Uterus (tissue), 3 donors: ENCODE measurements at regions not wholly inside any gene's neighbourhood (a gene's known extent, or its start where the extent isn't known, plus 50 kb on each side); places are given as distances from the start of the nearest gene placed in this dataset.
"Not testable (repeated sequence)": the region's sequence is repeated elsewhere in the genome, so short reads cannot be mapped to it uniquely, and the experiment has no call there.

Experiments used
- DNase-seq, 2 donors: peaks; one replicate each; pipeline ENCODE4 v3.0.0-alpha.2; 2019 to 2020
- H3K27ac ChIP-seq, 2 donors: fragments of 200-600 bp; sonication (generic); 1 replicate in 1 of 2; 2 replicates in 1 of 2; pipeline ENCODE4 v1.5.1; 2016 to 2018
- H3K27me3 ChIP-seq, 2 donors: fragments of 200-600 bp; sonication (generic); one replicate each; pipeline ENCODE4 v1.5.1; 2018 to 2019; ENCODE audit warnings: control low read depth in 1 of 2
- H3K36me3 ChIP-seq, 2 donors: fragments of 200-600 bp; sonication (generic); one replicate each; pipeline ENCODE4 v1.5.1; 2019; ENCODE audit warnings: control low read depth in 1 of 2
- H3K4me1 ChIP-seq, 2 donors: fragments of 200-600 bp; sonication (generic); one replicate each; pipeline ENCODE4 v1.5.1; 2018 to 2019; ENCODE audit warnings: control low read depth in 1 of 2
- H3K4me3 ChIP-seq, 2 donors: fragments of 200-600 bp; sonication (generic); 1 replicate in 1 of 2; 2 replicates in 1 of 2; pipeline ENCODE4 v1.5.1; 2018 to 2019; ENCODE audit warnings: mild to moderate bottlenecking in 1 of 2
- H3K9me3 ChIP-seq, 2 donors: fragments of 200-600 bp; sonication (generic); one replicate each; pipeline ENCODE4 v1.5.1; 2019; ENCODE audit warnings: control low read depth in 1 of 2
- POLR2A ChIP-seq, 2 donors: fragments of 450-650 bp; IDR thresholded peaks; one replicate each; pipeline ENCODE4 v1.6.1; 2016; ENCODE audit warnings: antibody characterized with exemption in 2 of 2, mild to moderate bottlenecking in 1 of 2, moderate library complexity in 1 of 2
- intact Hi-C: fragments of 100-400 bp; cut with DNase I; formaldehyde crosslinking; loops from one replicate; pipeline ENCODE4 v1.15.1; 2023; ENCODE audit warnings: low total_unique reads
- TF ChIP-seq, protein P1 (sequence below), 4 experiments: fragments of 200-600 bp in 2 of 4; fragments of 450-650 bp in 2 of 4; sonication (generic) in 2 of 4; IDR thresholded peaks; one replicate each; pipeline ENCODE4 v1.5.1; 2016 to 2019; ENCODE audit warnings: antibody characterized with exemption in 4 of 4, mild to moderate bottlenecking in 2 of 4, moderate library complexity in 1 of 4
- donor health status: DM: yes; HTN: yes; CAD: no.

DNA sequence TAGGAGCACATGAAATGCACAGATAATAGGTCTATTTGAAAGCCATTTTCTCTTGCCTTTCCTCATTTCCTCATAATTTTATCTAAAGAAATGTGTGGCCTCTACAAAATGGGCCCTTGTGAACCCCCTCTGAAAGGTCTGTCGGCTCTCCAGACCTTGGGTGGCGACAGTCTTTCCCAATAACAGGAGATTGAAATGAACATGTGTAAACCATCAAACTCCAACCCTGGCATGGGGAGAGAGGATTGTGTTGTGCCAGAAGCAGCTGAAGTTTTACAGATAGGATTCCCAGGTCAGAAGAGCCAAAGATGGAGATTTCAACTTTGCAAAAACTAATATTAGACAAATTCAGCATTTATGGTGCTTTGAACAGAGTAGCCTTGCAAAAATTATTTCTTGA lies 277.1 kb upstream of the ECI2 start:
- intact Hi-C loops, result no loop called here
- no peak overlapping the region for H3K4me3 ChIP-seq
- TF ChIP-seq POLR2A (IDR thresholded peaks at IDR 0.05), result no peak
- TF ChIP-seq, protein P1, sequence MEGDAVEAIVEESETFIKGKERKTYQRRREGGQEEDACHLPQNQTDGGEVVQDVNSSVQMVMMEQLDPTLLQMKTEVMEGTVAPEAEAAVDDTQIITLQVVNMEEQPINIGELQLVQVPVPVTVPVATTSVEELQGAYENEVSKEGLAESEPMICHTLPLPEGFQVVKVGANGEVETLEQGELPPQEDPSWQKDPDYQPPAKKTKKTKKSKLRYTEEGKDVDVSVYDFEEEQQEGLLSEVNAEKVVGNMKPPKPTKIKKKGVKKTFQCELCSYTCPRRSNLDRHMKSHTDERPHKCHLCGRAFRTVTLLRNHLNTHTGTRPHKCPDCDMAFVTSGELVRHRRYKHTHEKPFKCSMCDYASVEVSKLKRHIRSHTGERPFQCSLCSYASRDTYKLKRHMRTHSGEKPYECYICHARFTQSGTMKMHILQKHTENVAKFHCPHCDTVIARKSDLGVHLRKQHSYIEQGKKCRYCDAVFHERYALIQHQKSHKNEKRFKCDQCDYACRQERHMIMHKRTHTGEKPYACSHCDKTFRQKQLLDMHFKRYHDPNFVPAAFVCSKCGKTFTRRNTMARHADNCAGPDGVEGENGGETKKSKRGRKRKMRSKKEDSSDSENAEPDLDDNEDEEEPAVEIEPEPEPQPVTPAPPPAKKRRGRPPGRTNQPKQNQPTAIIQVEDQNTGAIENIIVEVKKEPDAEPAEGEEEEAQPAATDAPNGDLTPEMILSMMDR (IDR thresholded peaks at IDR 0.05), result no peak
- no peak for DNase-seq
- H3K9me3 ChIP-seq, result no peaks in the 10 kb centered on the region
- no peaks in the 10 kb centered on the region for H3K4me1 ChIP-seq
- no peaks in the 10 kb centered on the region for H3K27me3 ChIP-seq
- H3K36me3 ChIP-seq, result no peaks in the 10 kb centered on the region
- H3K27ac ChIP-seq, result no peak overlapping the region

GRCh38 chr6:4412077-4412476 lies 276.7 kb upstream of the ECI2 start:
- no peak for DNase-seq
- no peak overlapping the region for H3K27ac ChIP-seq
- intact Hi-C loops, result no loop called here
- no peak overlapping the region for H3K4me3 ChIP-seq
- H3K9me3 ChIP-seq, result no peaks in the 10 kb centered on the region
- no peaks in the 10 kb centered on the region for H3K36me3 ChIP-seq
- H3K4me1 ChIP-seq, result no peaks in the 10 kb centered on the region
- TF ChIP-seq, protein P1 (IDR thresholded peaks at IDR 0.05), result no peak
- no peak for TF ChIP-seq POLR2A (IDR thresholded peaks at IDR 0.05)
- H3K27me3 ChIP-seq, result no peaks in the 10 kb centered on the region

- H3K36me3 ChIP-seq, H3K27ac ChIP-seq, H3K27me3 ChIP-seq, H3K9me3 ChIP-seq, DNase-seq, H3K4me1 ChIP-seq, intact Hi-C loops, H3K4me3 ChIP-seq: not testable (repeated sequence)
Observed at GRCh38 chr6:4407710-4408109, 272.3 kb upstream of the ECI2 start.

- intact Hi-C loops, result no loop called here
- no peak for DNase-seq
Observed at GRCh38 chr6:4405621-4406212, 270.3 kb upstream of the ECI2 start.

GRCh38 chr6:4404415-4404814 lies 269.0 kb upstream of the ECI2 start:
- Histone ChIP-seq H3K36me3 (no peaks in the 10 kb centered on the region), H3K9me3 (no peaks in the 10 kb centered on the region), H3K27ac (no peak overlapping the region), H3K4me3 (no peak overlapping the region), H3K4me1 (peaks cover 0 to 11% of the 10 kb centered on the region in 2 donors), H3K27me3 (no peaks in the 10 kb centered on the region)
- no peak for DNase-seq
- intact Hi-C loops, result no loop called here
- TF ChIP-seq, protein P1 (IDR thresholded peaks at IDR 0.05), result no peak
- no peak for TF ChIP-seq POLR2A (IDR thresholded peaks at IDR 0.05)

More at GRCh38 chr6:4405621-4406212, 270.3 kb upstream of the ECI2 start:
- Histone ChIP-seq H3K4me3 (no peak overlapping the region), H3K9me3 (no peaks in the 10 kb centered on the region), H3K4me1 (peaks cover 0 to 11% of the 10 kb centered on the region in 2 donors), H3K36me3 (no peaks in the 10 kb centered on the region), H3K27ac (no peak overlapping the region), H3K27me3 (no peaks in the 10 kb centered on the region)
- TF ChIP-seq, protein P1 (IDR thresholded peaks at IDR 0.05), result no peak
- TF ChIP-seq POLR2A (IDR thresholded peaks at IDR 0.05), result no peak

DNA sequence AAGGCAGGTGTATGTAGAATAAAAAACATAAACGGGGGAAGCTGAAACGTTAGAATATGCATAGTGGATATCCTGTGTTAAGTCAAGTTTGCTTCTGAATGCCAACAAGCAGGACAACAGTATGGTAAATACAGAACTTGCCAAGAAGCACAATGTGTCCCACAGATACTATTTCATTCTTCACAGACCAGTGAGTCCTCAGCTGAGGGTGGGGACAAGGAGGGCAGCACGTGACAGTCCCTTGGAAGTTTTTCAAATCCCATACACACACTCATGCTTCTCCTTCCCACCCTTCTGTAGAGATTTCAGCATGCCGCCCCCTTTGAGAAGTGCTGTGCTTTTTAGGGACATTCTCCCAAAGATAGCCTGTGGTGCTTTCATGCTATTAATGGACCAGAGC lies 268.5 kb upstream of the ECI2 start:
- no peak overlapping the region for H3K4me3 ChIP-seq
- H3K36me3 ChIP-seq, result no peaks in the 10 kb centered on the region
- peaks cover 0 to 11% of the 10 kb centered on the region in 2 donors for H3K4me1 ChIP-seq
- no peaks in the 10 kb centered on the region for H3K27me3 ChIP-seq
- no peak overlapping the region for H3K27ac ChIP-seq
- no peaks in the 10 kb centered on the region for H3K9me3 ChIP-seq
- intact Hi-C loops, result no loop called here
- TF ChIP-seq POLR2A (IDR thresholded peaks at IDR 0.05), result no peak
- TF ChIP-seq, protein P1 (IDR thresholded peaks at IDR 0.05), result no peak
- DNase-seq, result no peak
